Esophagus (tissue), 2 donors: ENCODE measurements at regions not wholly inside any gene's neighbourhood (a gene's known extent, or its start where the extent isn't known, plus 50 kb on each side); places are given as distances from the start of the nearest gene placed in this dataset.

Source experiments
- H3K27ac ChIP-seq, 2 donors: one replicate each; pipeline ENCODE4 v1.5.1; 2013; ENCODE audit warnings: low read depth in 2 of 2, mild to moderate bottlenecking in 2 of 2, inconsistent platforms in 1 of 2, low read length in 1 of 2, moderate library complexity in 1 of 2
- H3K27me3 ChIP-seq, 2 donors: one replicate each; pipeline ENCODE4 v1.6.1; 2013; ENCODE audit warnings: low read length in 2 of 2, control low read depth in 1 of 2, mild to moderate bottlenecking in 1 of 2; ENCODE audit not compliant: insufficient read depth in 2 of 2, control insufficient read depth in 1 of 2
- H3K36me3 ChIP-seq, 2 donors: one replicate each; pipeline ENCODE4 v1.6.1; 2013; ENCODE audit warnings: low read length in 1 of 2; ENCODE audit not compliant: control insufficient read depth in 2 of 2, insufficient read depth in 2 of 2
- H3K4me1 ChIP-seq, 2 donors: one replicate each; pipeline ENCODE4 v1.6.1; 2013; ENCODE audit warnings: low read length in 1 of 2; ENCODE audit not compliant: control insufficient read depth in 2 of 2, insufficient read depth in 2 of 2
- H3K4me3 ChIP-seq, 2 donors: one replicate each; pipeline ENCODE4 v1.5.1; 2013; ENCODE audit warnings: low read length in 2 of 2, mild to moderate bottlenecking in 2 of 2, low read depth in 1 of 2, moderate library complexity in 1 of 2
- H3K9me3 ChIP-seq, 2 donors: one replicate each; pipeline ENCODE4 v1.6.1; 2013; ENCODE audit warnings: mild to moderate bottlenecking in 2 of 2, low read depth in 1 of 2, low read length in 1 of 2, moderate library complexity in 1 of 2; ENCODE audit not compliant: control insufficient read depth in 2 of 2, insufficient read depth in 1 of 2
- WGBS, 2 donors: extraction: QIAGEN DNeasy Blood & Tissue Kit; methylation state at CpG; one replicate each; pipeline ENCODE4 v1.1.7; 2013; 5-methylcytosine and 5-hydroxymethylcytosine counted together
- donor health status: healthy with polysubstance abuse.
- donor health status: Bipolar disorder and iron deficiency.

- WGBS, 2 donors: 77 to 85% methylated on average over 3 of the region's 3 CpGs
- Histone ChIP-seq H3K4me1 (no peaks in the 10 kb centered on the region), H3K36me3 (no peaks in the 10 kb centered on the region), H3K4me3 (no peak overlapping the region), H3K27me3 (peaks cover 0 to 3% of the 10 kb centered on the region in 2 donors), H3K27ac (no peak overlapping the region), H3K9me3 (no peaks in the 10 kb centered on the region)
These were observed 538.5 kb downstream of the BCL11B start for GRCh38 chr14:98733536-98733935.

GRCh38 chr14:98736701-98737338, 535.2 kb downstream of the BCL11B start:
- Histone ChIP-seq H3K27me3 (peaks cover 0 to 3% of the 10 kb centered on the region in 2 donors), H3K4me1 (no peaks in the 10 kb centered on the region), H3K9me3 (no peaks in the 10 kb centered on the region), H3K4me3 (no peak overlapping the region), H3K36me3 (no peaks in the 10 kb centered on the region), H3K27ac (no peak overlapping the region)
- WGBS, 2 donors: 50 to 56% methylated on average over 11 of the region's 11 CpGs

GRCh38 chr14:98741523-98741922, 530.5 kb downstream of the BCL11B start:
- H3K9me3 ChIP-seq: no peaks in the 10 kb centered on the region
- WGBS, 2 donors: 92 to 97% methylated on average over 8 of the region's 8 CpGs
- no peaks in the 10 kb centered on the region for H3K27me3 ChIP-seq
- H3K4me3 ChIP-seq: no peak overlapping the region
- H3K27ac ChIP-seq: no peak overlapping the region
- no peaks in the 10 kb centered on the region for H3K36me3 ChIP-seq
- no peaks in the 10 kb centered on the region for H3K4me1 ChIP-seq

DNA sequence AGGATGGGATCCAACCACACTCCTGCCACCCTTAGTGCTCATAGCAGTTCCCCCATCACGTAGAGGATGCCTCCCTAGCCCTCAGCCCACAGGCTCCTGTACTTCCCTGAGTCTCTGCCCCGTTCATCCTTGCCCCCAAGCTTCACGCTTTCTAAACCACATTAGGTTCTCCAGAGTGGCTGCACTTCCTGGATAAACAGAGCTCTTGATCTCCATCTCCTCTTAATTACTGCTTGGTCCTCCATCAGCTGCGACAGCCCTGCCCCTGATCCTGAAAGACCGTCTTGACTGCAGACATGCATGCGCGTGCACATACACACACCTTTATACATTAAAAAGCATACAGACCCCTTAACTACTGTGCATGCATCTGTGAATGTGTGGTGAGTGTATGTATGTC, 530.0 kb downstream of the BCL11B start:
- Histone ChIP-seq H3K4me3 (no peak overlapping the region), H3K9me3 (no peaks in the 10 kb centered on the region), H3K4me1 (no peaks in the 10 kb centered on the region), H3K36me3 (no peaks in the 10 kb centered on the region), H3K27me3 (no peaks in the 10 kb centered on the region), H3K27ac (no peak overlapping the region)
- WGBS, 2 donors: 82 to 85% methylated on average over 7 of the region's 7 CpGs

DNA sequence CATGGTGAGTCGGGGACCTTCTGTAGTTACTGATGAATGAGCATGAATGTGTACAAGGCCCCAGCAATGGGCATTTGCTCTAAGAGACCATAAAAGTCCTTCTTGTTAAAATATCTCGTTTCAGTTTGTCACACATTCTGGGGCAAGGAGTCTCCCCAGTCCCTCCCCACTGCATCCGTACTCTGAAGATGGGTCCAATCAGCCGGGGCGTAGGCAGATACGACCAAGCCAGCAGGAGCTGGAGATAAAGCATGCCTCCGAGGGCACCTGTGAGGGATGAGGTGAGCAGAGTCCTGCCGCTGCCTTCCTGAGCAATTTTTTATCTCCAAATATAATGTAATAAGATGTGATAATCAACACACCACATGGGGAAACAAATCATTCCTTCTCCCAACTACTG, 528.5 kb downstream of the BCL11B start:
- no peak overlapping the region for H3K27ac ChIP-seq
- 87 to 90% methylated on average over 8 of the region's 8 CpGs for WGBS, 2 donors
- no peak overlapping the region for H3K4me3 ChIP-seq
- no peaks in the 10 kb centered on the region for H3K9me3 ChIP-seq
- H3K4me1 ChIP-seq: no peaks in the 10 kb centered on the region
- no peaks in the 10 kb centered on the region for H3K27me3 ChIP-seq
- no peaks in the 10 kb centered on the region for H3K36me3 ChIP-seq

- Histone ChIP-seq H3K9me3 (no peaks in the 10 kb centered on the region), H3K27ac (no peak overlapping the region), H3K4me1 (no peaks in the 10 kb centered on the region), H3K27me3 (no peaks in the 10 kb centered on the region), H3K4me3 (no peak overlapping the region), H3K36me3 (no peaks in the 10 kb centered on the region)
These were observed 523.0 kb downstream of the BCL11B start for GRCh38 chr14:98748966-98749365.

GRCh38 chr14:98751110-98751509, 520.9 kb downstream of the BCL11B start:
- Histone ChIP-seq H3K27ac (no peak overlapping the region), H3K4me1 (no peaks in the 10 kb centered on the region), H3K4me3 (no peak overlapping the region), H3K27me3 (no peaks in the 10 kb centered on the region), H3K36me3 (no peaks in the 10 kb centered on the region), H3K9me3 (peaks cover 0 to 3% of the 10 kb centered on the region in 2 donors)
- 86 to 92% methylated on average over 2 of the region's 2 CpGs for WGBS, 2 donors

GRCh38 chr14:98752660-98753059, 519.3 kb downstream of the BCL11B start:
- Histone ChIP-seq H3K4me3 (no peak overlapping the region), H3K36me3 (no peaks in the 10 kb centered on the region), H3K4me1 (no peaks in the 10 kb centered on the region), H3K27ac (no peak overlapping the region), H3K9me3 (peaks cover 0 to 3% of the 10 kb centered on the region in 2 donors), H3K27me3 (no peaks in the 10 kb centered on the region)
- 88 to 96% methylated on average over 1 of the region's 1 CpG for WGBS, 2 donors

DNA sequence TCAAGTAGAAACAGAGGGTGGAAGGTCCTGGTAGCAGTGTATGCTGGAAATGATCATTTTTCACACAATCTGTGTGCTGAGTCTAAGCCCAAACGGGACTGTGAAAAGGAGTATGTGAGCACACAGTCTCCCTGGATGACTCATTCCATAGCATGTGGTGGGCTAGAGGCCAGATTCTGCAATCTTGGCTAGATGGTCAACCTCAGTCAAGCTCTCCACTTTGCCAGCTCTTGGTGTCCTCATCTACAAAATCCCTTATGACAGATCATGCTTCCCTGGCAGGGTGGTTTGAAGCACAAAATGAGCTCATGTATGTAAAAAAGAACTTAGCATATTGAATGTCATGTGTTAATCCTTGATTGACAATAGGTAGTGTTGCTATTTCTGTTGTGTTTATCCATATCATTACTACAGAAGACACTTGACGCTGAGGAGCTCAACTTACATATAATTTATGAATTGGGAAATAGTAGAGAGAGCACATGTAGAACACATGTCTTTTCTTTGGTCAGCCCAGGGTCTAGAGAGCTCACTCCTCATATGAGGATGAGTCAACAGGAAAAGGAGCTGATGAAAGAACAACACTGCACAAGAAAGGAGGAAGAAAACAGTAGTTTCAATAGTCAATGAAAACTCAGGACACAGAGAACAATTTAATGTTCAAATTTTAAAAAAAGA, 517.5 kb downstream of the BCL11B start:
- Histone ChIP-seq H3K36me3 (no peaks in the 10 kb centered on the region), H3K27ac (no peak overlapping the region), H3K4me1 (no peaks in the 10 kb centered on the region), H3K4me3 (no peak overlapping the region), H3K27me3 (no peaks in the 10 kb centered on the region), H3K9me3 (peaks cover 0 to 3% of the 10 kb centered on the region in 2 donors)
- 48 to 59% methylated on average over 2 of the region's 2 CpGs for WGBS, 2 donors

GRCh38 chr14:98756749-98757148, 515.2 kb downstream of the BCL11B start:
- Histone ChIP-seq H3K9me3 (peaks cover 0 to 3% of the 10 kb centered on the region in 2 donors), H3K36me3 (no peaks in the 10 kb centered on the region), H3K4me3 (no peak overlapping the region), H3K27me3 (no peaks in the 10 kb centered on the region), H3K27ac (no peak overlapping the region), H3K4me1 (no peaks in the 10 kb centered on the region)
- 81 to 85% methylated on average over 6 of the region's 6 CpGs for WGBS, 2 donors
